ENCODE measurements at regions not wholly inside any gene's neighbourhood (a gene's known extent, or its start where the extent isn't known, plus 50 kb on each side); places are given as distances from the start of the nearest gene placed in this dataset.
A peak's percentile ranks its signal among the peaks of the same experiment; 100 is the strongest.

DNA sequence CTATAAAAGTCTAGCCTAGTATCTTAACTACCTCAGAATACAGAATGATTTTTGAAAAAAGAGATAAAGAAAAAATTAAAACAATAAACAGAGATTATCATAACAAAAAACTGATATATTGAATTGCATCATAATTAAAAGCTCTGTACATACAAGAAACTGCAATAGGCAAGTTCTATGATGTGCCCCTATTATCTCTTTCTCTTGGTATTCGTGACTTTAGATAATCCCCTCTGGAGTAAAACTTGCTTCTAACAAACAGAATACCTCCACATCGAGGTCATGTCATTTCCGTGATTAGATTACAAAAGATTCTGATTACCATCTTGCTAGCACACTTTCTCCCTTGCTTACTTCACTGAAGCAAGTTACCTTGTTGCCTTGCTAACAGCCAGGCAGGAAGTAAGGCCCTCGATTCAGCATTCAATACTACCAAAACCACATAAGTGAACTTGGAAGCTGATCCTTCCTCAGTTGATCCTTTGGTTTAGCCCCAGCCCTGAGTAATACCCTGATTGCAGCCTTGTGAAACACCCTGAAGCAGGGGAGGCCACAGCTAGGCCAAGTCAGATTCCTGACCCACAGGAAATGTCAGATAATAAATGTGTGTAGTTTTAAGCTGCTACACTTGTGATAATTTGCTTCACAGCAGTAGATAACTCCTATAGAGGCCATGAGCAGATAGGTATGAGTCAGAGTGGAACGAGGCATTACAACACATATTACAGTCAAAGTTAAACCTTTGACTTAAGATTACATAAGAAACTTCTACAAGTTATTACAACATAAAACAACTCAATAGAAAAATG, 53.7 kb upstream of the TMX4 start:
- Histone ChIP-seq H3K27ac (ENCODE audit: extremely low read length, insufficient read depth, low read length) (no peak overlapping the region), H3K4me1 (ENCODE audit: insufficient read depth, low read length) (peaks cover 6% of the 10 kb centered on the region; the same call in 1 of the 2 replicates), H3K27me3 (ENCODE audit: control insufficient read depth in 1 of 2, insufficient read depth in 2 of 2, low read length in 2 of 2) (peaks cover 0 to 6% of the 10 kb centered on the region in 2 experiments; a peak in 1 of 5 replicates), H2AFZ (ENCODE audit: low read length) (no peak overlapping the region), H3K9me3 (ENCODE audit: low read length) (no peaks in the 10 kb centered on the region), H4K20me1 (ENCODE audit: insufficient read depth, low read length) (no peaks in the 10 kb centered on the region), H3K4me2 (ENCODE audit: low read depth, low read length) (peak overlapping the region; percentile 9; the same call in 1 of the 2 replicates), H3K9ac (ENCODE audit: insufficient read depth, low read depth, low read length) (no peak overlapping the region), H3K4me3 (replicated peaks in 1 of 3; ENCODE audit: insufficient read depth in 1 of 3, low read depth in 2 of 3, low read length in 3 of 3) (no peak overlapping the region), H3K79me2 (ENCODE audit: insufficient read depth, low read length) (no peaks in the 10 kb centered on the region), H3K36me3 (replicated peaks in 1 of 2; ENCODE audit: control insufficient read depth in 1 of 2, insufficient read depth in 2 of 2, low read length in 2 of 2) (no peaks in the 10 kb centered on the region)
- CTCF ChIA-PET (ENCODE audit: low intra/inter-chr PET ratio, low total read pairs): no interaction called here
- WGBS (ENCODE audit: low lambda C conversion rate): 0% methylated on average over 5 of the region's 5 CpGs
- no TSS peak for BruUV-seq (replicated peaks)
- ATAC-seq (peak; percentile 66), DNase-seq (ENCODE audit: low spot score) (peak; percentile 29), FAIRE-seq (no peak)
- POLR2A ChIA-PET: no interaction called here
- intact Hi-C loops (cut with micrococcal nuclease; ENCODE audit: unreplicated experiment): no loop called here
- in situ Hi-C loops (cut with HindIII; ENCODE audit: extremely low pct_ligation_motif_present, low pct_unique_long_range_greater_than_20kb): no loop called here
- peak; percentile 49; the same call in 1 of the 2 replicates for TF ChIP-seq ZBTB21 (CRISPR knock-in tag; IDR thresholded peaks at IDR 0.05)
- no peak for TF ChIP-seq ZNF629 (CRISPR knock-in tag; conservative IDR thresholded peaks at IDR 0.05)
- TF ChIP-seq, protein P1, sequence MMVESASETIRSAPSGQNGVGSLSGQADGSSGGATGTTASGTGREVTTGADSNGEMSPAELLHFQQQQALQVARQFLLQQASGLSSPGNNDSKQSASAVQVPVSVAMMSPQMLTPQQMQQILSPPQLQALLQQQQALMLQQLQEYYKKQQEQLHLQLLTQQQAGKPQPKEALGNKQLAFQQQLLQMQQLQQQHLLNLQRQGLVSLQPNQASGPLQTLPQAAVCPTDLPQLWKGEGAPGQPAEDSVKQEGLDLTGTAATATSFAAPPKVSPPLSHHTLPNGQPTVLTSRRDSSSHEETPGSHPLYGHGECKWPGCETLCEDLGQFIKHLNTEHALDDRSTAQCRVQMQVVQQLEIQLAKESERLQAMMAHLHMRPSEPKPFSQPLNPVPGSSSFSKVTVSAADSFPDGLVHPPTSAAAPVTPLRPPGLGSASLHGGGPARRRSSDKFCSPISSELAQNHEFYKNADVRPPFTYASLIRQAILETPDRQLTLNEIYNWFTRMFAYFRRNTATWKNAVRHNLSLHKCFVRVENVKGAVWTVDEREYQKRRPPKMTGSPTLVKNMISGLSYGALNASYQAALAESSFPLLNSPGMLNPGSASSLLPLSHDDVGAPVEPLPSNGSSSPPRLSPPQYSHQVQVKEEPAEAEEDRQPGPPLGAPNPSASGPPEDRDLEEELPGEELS (CRISPR knock-in tag; IDR thresholded peaks at IDR 0.05): no peak
- TF ChIP-seq, protein P2, sequence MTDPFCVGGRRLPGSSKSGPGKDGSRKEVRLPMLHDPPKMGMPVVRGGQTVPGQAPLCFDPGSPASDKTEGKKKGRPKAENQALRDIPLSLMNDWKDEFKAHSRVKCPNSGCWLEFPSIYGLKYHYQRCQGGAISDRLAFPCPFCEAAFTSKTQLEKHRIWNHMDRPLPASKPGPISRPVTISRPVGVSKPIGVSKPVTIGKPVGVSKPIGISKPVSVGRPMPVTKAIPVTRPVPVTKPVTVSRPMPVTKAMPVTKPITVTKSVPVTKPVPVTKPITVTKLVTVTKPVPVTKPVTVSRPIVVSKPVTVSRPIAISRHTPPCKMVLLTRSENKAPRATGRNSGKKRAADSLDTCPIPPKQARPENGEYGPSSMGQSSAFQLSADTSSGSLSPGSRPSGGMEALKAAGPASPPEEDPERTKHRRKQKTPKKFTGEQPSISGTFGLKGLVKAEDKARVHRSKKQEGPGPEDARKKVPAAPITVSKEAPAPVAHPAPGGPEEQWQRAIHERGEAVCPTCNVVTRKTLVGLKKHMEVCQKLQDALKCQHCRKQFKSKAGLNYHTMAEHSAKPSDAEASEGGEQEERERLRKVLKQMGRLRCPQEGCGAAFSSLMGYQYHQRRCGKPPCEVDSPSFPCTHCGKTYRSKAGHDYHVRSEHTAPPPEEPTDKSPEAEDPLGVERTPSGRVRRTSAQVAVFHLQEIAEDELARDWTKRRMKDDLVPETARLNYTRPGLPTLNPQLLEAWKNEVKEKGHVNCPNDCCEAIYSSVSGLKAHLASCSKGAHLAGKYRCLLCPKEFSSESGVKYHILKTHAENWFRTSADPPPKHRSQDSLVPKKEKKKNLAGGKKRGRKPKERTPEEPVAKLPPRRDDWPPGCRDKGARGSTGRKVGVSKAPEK (CRISPR knock-in tag; IDR thresholded peaks at IDR 0.05; ENCODE audit: borderline replicate concordance): no peak
- peak; percentile 46; the same call in 1 of the 2 replicates for TF ChIP-seq GATAD2A (CRISPR knock-in tag; IDR thresholded peaks at IDR 0.05)
- no peak for TF ChIP-seq ZNF737 (CRISPR knock-in tag; IDR thresholded peaks at IDR 0.05; ENCODE audit: borderline replicate concordance)
- TF ChIP-seq CEBPB (IDR thresholded peaks at IDR 0.05; ENCODE audit: borderline replicate concordance, low read depth, low read length): peak; percentile 82
- TF ChIP-seq YEATS2 (CRISPR knock-in tag; IDR thresholded peaks at IDR 0.05; ENCODE audit: borderline replicate concordance): 0 out of 2 replicates have a peak, but pooled peaks have one; percentile 41
- TF ChIP-seq ATF7 (IDR thresholded peaks at IDR 0.05): peak; percentile 51
- no peak for TF ChIP-seq ATF7 (CRISPR knock-in tag; IDR thresholded peaks at IDR 0.05)
- TF ChIP-seq, protein P3, sequence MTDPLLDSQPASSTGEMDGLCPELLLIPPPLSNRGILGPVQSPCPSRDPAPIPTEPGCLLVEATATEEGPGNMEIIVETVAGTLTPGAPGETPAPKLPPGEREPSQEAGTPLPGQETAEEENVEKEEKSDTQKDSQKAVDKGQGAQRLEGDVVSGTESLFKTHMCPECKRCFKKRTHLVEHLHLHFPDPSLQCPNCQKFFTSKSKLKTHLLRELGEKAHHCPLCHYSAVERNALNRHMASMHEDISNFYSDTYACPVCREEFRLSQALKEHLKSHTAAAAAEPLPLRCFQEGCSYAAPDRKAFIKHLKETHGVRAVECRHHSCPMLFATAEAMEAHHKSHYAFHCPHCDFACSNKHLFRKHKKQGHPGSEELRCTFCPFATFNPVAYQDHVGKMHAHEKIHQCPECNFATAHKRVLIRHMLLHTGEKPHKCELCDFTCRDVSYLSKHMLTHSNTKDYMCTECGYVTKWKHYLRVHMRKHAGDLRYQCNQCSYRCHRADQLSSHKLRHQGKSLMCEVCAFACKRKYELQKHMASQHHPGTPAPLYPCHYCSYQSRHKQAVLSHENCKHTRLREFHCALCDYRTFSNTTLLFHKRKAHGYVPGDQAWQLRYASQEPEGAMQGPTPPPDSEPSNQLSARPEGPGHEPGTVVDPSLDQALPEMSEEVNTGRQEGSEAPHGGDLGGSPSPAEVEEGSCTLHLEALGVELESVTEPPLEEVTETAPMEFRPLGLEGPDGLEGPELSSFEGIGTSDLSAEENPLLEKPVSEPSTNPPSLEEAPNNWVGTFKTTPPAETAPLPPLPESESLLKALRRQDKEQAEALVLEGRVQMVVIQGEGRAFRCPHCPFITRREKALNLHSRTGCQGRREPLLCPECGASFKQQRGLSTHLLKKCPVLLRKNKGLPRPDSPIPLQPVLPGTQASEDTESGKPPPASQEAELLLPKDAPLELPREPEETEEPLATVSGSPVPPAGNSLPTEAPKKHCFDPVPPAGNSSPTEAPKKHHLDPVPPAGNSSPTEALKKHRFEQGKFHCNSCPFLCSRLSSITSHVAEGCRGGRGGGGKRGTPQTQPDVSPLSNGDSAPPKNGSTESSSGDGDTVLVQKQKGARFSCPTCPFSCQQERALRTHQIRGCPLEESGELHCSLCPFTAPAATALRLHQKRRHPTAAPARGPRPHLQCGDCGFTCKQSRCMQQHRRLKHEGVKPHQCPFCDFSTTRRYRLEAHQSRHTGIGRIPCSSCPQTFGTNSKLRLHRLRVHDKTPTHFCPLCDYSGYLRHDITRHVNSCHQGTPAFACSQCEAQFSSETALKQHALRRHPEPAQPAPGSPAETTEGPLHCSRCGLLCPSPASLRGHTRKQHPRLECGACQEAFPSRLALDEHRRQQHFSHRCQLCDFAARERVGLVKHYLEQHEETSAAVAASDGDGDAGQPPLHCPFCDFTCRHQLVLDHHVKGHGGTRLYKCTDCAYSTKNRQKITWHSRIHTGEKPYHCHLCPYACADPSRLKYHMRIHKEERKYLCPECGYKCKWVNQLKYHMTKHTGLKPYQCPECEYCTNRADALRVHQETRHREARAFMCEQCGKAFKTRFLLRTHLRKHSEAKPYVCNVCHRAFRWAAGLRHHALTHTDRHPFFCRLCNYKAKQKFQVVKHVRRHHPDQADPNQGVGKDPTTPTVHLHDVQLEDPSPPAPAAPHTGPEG (CRISPR knock-in tag; IDR thresholded peaks at IDR 0.05): no peak
- peak; percentile 28 to 79; a peak in 3 of 4 replicates for TF ChIP-seq NR2F1 (CRISPR knock-in tag; IDR thresholded peaks at IDR 0.05)
- peak; percentile 26; the same call in 1 of the 2 replicates for TF ChIP-seq HMG20A (CRISPR knock-in tag; IDR thresholded peaks at IDR 0.05; ENCODE audit: borderline replicate concordance)
